Renal cortical epithelial cell (primary cell): ENCODE measurements at regions not wholly inside any gene's neighbourhood (a gene's known extent, or its start where the extent isn't known, plus 50 kb on each side); places are given as distances from the start of the nearest gene placed in this dataset.
A peak's percentile ranks its signal among the peaks of the same experiment; 100 is the strongest.
"Not testable (repeated sequence)": the region's sequence is repeated elsewhere in the genome, so short reads cannot be mapped to it uniquely, and the experiment has no call there.

Experiments used
- DNase-seq: peaks from one replicate; pipeline ENCODE4 v3.0.0-alpha.2; 2011; ENCODE audit warnings: low read depth

GRCh38 chr6:122258839-122259238 is 140.6 kb upstream of the HSF2 start:
- DNase-seq = no peak

GRCh38 chr6:122264557-122264956 is 134.9 kb upstream of the HSF2 start:
- DNase-seq = no peak

GRCh38 chr6:122265755-122266154 is 133.7 kb upstream of the HSF2 start:
- DNase-seq = no peak

- no peak for DNase-seq
Observed at GRCh38 chr6:122268394-122268793, 131.1 kb upstream of the HSF2 start.

GRCh38 chr6:122276637-122277036 is 122.8 kb upstream of the HSF2 start:
- peak; percentile 67 for DNase-seq

- not testable (repeated sequence) for DNase-seq
Observed at GRCh38 chr6:122280105-122281021, 119.1 kb upstream of the HSF2 start.

- no peak for DNase-seq
Observed at GRCh38 chr6:122283884-122284283, 115.6 kb upstream of the HSF2 start.

- DNase-seq = no peak
Observed at GRCh38 chr6:122284848-122285247, 114.6 kb upstream of the HSF2 start.

- no peak for DNase-seq
Observed at GRCh38 chr6:122285292-122285913, 114.0 kb upstream of the HSF2 start.

GRCh38 chr6:122286512-122286911 is 112.9 kb upstream of the HSF2 start:
- peak; percentile 6 for DNase-seq

GRCh38 chr6:122289762-122290539 is 109.5 kb upstream of the HSF2 start:
- peak; percentile 38 for DNase-seq

GRCh38 chr6:122297010-122297409 is 102.4 kb upstream of the HSF2 start:
- no peak for DNase-seq

GRCh38 chr6:122302067-122302466 is 97.4 kb upstream of the HSF2 start:
- DNase-seq = no peak

GRCh38 chr6:122307577-122307976 is 91.9 kb upstream of the HSF2 start:
- DNase-seq = no peak

GRCh38 chr6:122308074-122308473 is 91.4 kb upstream of the HSF2 start:
- no peak for DNase-seq

- DNase-seq = no peak
Observed at GRCh38 chr6:122315842-122316241, 83.6 kb upstream of the HSF2 start.

- DNase-seq = peak; percentile 14
Observed at GRCh38 chr6:122322824-122323223, 76.6 kb upstream of the HSF2 start.

- DNase-seq = no peak
Observed at GRCh38 chr6:122323361-122323760, 76.1 kb upstream of the HSF2 start.

- DNase-seq = no peak
Observed at GRCh38 chr6:122330315-122330714, 69.1 kb upstream of the HSF2 start.

- no peak for DNase-seq
Observed at GRCh38 chr6:122337645-122338044, 61.8 kb upstream of the HSF2 start.

- DNase-seq = no peak
Observed at GRCh38 chr6:122339661-122340060, 59.8 kb upstream of the HSF2 start.

GRCh38 chr6:122347280-122347679 is 52.2 kb upstream of the HSF2 start:
- no peak for DNase-seq
